ENCODE measurements at regions not wholly inside any gene's neighbourhood (a gene's known extent, or its start where the extent isn't known, plus 50 kb on each side); places are given as distances from the start of the nearest gene placed in this dataset.

DNA sequence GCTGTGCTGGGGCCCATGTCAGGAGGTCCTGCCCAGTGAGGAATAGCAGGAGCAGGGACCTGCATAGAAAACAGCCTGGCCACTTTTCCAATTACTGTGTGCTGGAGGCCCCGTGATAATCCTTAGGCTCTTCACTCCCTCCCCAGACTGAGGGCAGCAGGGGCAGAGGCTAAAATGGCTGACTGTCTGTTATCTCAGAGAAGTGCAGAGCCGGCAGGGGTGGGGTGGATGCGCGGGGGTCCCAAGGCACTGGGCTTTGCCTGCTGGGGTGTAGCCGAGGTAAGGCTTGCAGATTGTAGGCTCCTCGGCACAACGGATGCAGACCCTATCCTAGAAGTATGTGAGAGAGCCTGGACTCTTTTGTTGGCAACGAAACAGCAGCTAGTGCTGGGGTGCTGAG lies 1064.1 kb downstream of the OLFM4 start:
- TF ChIP-seq, protein P1, sequence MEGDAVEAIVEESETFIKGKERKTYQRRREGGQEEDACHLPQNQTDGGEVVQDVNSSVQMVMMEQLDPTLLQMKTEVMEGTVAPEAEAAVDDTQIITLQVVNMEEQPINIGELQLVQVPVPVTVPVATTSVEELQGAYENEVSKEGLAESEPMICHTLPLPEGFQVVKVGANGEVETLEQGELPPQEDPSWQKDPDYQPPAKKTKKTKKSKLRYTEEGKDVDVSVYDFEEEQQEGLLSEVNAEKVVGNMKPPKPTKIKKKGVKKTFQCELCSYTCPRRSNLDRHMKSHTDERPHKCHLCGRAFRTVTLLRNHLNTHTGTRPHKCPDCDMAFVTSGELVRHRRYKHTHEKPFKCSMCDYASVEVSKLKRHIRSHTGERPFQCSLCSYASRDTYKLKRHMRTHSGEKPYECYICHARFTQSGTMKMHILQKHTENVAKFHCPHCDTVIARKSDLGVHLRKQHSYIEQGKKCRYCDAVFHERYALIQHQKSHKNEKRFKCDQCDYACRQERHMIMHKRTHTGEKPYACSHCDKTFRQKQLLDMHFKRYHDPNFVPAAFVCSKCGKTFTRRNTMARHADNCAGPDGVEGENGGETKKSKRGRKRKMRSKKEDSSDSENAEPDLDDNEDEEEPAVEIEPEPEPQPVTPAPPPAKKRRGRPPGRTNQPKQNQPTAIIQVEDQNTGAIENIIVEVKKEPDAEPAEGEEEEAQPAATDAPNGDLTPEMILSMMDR (IDR thresholded peaks at IDR 0.05): no peak
- TF ChIP-seq POLR2A (IDR thresholded peaks at IDR 0.05): no peak
- TF ChIP-seq EP300 (IDR thresholded peaks at IDR 0.05): no peak
- TF ChIP-seq POLR2AphosphoS5 (IDR thresholded peaks at IDR 0.05): no peak

Measured in sigmoid colon (tissue), 4 donors.